Smooth muscle cell of the brain vasculature (primary cell): ENCODE measurements at regions not wholly inside any gene's neighbourhood (a gene's known extent, or its start where the extent isn't known, plus 50 kb on each side); places are given as distances from the start of the nearest gene placed in this dataset.
"Not testable (repeated sequence)": the region's sequence is repeated elsewhere in the genome, so short reads cannot be mapped to it uniquely, and the experiment has no call there.

Experiments
- DNase-seq: peaks from one replicate; pipeline ENCODE4 v3.0.0-alpha.2; 2012; ENCODE audit warnings: low read depth, low spot score

DNA sequence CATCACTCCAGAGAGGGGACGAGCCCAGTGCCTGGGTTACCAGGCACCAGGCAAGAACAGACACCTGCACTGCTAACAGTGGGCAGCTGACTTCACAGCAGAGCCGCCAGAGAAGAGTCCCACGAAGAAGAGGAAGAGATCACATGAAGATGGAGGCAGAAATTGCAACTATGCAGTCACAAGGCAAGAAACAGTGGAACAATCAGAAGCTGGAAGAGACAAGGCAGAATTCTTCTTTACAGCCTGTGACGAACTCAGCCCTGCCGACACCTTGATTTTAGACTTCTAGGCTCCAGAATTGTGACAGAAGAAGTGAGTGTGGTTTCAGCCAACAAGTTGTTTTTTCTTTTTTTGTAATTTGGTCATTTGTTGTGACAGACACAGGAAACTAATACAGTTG, 59.2 kb downstream of the IL12A start:
- no peak for DNase-seq

DNA sequence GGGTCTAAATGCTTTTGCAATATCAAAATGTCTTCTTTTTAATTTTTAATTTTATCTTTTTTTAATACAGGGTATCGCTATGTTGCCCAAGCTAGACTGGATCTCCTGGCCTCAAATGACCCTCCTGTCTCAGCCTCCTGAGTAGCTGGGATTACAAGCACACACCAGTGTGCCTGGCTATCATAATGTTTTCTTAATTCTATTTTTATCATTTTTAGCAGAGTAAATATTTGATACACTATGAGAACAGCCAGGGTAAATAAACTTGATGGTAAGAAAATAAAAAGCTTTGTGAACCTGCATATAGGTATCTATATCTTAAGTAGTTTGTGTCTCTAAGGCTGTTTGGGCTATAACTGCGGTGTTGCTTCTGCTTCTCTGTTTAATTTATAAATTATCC, 60.4 kb downstream of the IL12A start:
- no peak for DNase-seq

DNA sequence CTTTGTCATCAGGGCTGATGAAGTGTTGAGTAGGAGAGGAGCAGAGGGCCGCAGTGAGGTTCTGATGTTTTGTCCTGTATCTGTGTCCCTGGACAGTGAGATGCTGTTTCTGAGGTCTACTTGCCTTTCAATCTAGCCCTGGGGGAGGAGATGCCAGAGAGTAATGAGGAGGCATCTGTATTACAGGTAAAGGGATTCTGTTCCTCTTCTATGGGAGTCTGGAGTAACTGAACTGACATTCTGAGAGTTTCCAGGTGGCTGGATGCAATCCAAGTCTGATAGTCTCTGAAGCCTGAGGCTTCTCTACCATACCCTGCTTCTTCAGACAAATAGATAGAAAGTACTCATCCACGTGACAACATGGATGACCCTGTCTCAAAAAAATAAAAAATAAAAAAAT, 60.9 kb downstream of the IL12A start:
- DNase-seq: no peak

DNA sequence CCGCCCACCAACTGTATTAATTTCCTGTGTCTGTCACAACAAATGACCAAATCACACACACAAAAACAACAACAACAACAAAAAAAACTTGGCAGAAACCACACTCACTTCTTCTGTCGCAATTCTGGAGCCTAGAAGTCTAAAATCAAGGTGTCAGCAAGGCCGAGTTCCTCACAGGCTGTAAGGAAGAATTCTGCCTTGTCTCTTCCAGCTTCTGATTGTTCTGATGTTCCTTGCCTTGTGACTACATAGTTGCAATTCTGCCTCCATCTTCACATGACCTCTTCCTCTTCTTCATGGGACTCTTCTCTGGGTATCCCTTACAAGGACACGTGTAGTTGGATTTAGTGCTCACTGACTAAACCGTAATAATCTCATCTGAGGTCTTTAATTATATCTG, 61.4 kb downstream of the IL12A start:
- DNase-seq: no peak

DNA sequence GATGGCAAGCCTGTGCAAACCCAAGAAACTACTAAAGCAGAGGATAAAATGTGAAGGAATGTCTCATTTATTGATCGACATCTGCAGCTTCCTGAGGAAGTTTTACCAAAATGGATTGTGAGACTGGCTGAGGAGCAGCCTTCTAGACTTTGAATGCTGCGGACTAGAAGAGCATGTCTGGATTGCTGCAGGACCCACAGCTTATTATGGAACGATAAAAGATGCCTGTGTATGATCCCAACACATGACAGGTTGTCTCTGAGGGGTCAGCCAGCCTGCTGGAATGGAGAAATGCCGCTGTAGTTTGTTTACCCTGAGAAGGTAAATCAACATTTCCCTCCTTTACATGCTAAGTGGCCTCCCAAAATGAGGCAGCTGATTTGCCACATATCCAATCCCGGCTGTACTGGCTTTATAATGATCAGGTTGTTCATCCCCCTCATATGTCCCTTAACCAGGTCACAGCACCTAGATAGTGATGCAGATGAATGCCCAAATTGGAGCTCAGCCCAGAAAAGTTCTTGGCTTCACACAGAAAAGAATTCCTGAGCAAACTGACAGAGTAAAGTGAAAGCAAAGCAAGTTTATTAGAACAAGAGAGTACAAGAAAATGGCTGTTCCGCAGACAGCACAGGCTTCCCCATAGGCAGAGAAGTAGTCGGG, 63.9 kb downstream of the IL12A start:
- DNase-seq: no peak

DNA sequence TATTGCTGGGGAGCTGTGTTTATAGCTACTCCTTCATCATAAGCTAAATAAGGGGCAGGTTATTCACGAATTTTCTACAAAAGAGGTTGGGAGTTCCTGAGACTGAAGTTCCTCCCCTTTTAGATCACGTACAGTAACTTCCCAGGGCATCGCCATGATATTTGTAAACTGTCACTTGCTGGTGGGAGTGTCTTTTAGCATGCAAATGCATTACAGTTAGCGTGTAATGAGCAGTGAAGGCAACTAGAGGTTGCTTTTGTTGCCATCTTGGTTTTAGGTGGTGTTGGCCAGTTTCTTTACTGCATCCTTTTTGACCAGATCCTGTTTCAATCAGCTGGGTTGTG, 64.4 kb downstream of the IL12A start:
- DNase-seq: no peak

DNA sequence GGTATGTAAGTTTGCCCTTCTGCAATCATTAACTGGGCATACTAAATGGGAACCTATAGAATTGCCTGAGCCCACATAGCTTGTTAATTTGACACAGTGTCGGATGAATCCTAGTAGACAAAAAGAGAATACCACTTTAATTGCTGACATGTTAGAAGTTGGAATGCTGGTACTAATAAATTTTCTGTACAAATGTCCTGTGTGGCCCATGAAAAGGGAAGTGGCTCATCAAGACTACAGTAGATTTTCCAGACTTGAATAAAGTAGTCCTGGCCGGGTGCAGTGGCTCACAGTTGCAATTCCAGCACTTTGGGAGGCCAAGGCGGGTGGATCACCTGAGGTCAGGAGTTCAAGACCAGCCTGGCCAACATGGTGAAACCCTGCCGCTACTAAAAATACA, 66.2 kb downstream of the IL12A start:
- DNase-seq: not testable (repeated sequence)

DNA sequence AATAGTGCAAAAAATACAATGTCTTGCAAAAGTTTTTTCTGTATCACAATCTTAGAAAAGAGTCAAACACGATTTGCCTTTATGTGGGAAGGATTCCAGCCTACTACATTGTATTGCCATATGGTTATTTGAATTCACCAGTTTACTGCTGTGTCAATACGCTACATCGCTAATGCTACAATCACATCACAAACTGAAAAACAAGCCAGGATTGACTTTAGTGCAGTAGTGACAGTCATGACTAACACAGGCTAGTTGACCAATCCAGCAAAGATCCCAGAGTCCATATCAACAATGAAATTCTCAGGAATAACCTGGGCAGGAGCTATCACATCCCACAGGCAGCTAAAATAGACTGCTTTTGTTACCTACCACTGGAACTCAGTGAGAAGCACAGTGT, 67.0 kb downstream of the IL12A start:
- DNase-seq: no peak

DNA sequence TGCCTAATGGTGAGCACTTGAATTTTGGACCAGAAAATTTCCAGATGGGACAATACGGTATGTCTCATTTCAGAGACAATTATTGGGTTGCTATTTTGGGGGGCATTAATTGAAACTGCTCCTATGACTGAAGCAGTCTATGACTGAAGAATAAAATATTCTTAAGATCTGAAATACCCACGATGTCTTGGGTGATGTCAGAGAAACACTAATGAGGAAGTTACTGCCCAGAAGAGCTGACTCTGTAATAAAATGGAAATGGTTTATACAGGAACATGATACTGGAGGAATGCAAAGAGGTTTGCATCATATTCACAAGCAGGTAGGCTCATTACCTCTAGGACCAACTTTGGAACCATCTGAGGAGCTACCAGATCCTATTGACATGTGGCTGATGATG, 68.7 kb downstream of the IL12A start:
- DNase-seq: no peak

DNA sequence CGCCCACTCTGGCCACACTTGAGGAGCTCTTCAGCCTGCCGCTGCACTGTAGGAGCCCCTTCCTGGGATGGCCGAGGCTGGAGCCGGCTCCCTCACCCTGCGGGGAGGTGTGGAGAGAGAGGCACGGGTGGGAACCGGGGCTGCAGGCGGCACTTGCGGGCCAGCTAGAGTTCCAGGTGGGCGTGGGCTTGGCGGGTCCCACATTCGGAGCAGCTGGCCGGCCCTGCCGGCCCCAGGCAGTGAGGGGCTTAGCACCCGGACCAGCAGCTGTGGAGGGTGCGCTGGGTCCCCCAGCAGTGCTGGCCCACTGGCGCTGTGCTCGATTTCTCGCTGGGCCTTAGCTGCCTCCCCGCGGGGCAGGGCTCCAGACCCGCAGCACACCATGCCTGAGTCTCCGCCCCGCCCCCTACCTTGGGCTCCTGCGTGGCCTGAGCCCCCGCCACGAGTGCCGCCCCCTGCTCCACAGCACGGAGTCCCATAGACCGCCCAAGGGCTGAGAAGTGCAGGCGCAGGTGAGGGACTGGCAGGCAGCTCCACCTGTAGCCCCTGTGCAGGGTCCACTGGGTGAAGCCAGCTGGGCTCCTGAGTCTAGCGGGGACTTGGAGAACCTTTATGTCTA, 71.9 kb downstream of the IL12A start:
- no peak for DNase-seq

DNA sequence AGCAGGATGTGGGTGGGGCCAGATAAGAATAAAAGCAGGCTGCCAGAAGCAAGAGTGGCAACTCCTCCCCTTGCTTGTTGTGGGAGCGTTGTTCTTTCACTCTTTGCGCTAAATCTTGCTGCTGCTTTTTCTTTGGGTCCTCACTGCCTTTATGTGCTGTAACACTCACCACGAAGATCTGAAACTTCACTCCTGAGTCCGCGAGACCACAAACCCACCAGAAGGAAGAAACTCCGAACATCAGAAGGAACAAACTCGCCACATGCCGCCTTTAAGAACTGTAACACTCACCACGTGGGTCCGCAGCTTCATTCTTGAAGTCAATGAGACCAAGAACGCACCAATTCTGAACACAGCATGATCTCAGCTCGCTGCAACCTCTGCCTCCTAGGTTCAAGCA, 72.9 kb downstream of the IL12A start:
- DNase-seq: no peak

DNA sequence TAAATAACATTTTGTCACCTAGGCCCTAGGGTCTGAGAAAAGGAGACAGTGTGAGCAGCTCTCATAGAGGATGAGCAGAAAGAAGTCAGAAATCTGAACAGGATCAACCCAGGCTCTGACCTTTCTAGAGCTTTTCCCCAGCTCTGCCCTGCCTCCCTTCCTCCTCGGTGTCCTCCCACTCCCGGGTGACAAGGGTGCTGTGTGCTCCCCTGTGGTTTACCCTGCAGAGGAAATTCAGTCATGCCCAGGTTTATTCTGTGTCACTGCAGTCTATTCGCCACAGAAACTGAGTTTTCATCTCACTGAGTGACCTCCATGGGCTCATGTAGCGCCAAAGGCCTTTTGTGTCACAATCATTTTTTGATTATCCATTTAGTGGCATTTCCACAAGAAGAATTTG, 76.6 kb downstream of the IL12A start:
- no peak for DNase-seq

DNA sequence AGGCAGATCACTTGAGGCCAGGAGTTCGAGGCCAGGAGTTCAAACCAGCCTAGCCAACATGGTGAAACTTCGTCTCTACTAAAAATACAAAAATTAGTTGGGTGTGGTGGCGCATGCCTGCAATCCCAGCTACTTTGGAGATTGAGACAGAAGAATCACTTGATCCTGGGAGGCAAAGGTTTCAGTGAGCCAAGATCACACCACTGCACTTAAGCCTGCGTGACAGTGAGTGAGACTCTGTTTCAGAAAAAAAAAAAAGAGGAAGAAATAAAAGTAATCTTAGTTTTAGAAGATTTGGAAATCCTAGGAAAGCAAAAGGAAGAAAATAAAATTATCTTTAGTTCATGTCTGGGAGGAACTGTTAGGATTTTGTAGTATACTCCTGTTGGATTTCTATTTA, 77.2 kb downstream of the IL12A start:
- no peak for DNase-seq

DNA sequence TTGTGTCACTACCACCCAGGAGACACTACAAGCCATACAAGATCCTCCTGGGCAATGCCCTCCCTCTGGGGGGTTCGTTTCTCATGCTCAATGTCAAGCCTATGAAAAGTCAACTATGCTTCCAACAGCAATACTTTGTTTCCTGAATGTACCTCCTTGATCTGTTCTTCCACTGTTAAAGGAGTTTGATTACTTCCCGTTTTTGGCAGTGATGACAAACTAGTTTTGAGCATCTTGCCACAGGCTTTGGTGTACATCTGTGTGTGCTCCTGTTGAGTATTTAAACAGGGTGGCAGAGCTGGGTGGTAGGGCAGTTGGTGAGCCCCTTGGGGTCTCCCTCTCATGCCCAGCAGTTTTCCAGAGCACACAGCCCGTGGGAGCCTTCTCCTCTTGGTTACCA, 81.4 kb downstream of the IL12A start:
- DNase-seq: no peak

DNA sequence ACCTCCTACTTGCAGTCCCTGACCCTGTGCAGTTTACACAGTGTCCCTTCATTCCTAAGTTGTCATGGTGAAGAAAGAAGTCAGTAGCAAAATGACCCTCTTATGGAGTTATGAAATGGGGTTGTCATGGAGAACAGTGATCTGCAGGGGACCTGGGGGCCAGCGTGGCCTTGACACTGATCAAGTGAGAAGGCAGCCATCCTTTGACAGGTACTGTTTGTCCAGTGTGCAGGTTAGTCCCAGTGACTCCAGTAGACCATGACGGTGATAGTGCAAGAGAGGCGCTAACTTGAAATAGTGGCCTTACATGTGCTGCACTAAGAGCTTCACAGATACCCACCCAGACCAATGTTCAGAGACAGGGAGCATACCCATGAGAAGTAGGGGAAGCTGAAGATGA, 87.9 kb downstream of the IL12A start:
- DNase-seq: no peak

DNA sequence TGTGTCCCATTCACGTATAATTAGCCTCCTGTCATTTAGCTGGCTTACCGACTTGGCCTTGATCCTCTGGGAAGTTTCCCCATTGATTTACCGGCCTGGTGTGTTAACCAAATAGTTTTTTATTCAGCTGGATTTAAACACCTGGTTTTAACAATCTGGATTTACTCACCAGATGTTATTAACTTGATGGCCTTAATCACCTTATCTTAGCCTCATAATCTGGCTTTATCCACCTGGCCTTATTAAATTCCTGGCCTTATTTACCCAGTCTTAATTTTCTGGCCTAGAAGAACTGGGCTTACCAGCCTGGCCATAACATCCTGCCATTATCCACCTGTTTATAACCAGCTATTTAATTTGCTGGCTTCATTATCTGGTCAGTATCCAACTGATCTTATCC, 89.9 kb downstream of the IL12A start:
- DNase-seq: no peak

DNA sequence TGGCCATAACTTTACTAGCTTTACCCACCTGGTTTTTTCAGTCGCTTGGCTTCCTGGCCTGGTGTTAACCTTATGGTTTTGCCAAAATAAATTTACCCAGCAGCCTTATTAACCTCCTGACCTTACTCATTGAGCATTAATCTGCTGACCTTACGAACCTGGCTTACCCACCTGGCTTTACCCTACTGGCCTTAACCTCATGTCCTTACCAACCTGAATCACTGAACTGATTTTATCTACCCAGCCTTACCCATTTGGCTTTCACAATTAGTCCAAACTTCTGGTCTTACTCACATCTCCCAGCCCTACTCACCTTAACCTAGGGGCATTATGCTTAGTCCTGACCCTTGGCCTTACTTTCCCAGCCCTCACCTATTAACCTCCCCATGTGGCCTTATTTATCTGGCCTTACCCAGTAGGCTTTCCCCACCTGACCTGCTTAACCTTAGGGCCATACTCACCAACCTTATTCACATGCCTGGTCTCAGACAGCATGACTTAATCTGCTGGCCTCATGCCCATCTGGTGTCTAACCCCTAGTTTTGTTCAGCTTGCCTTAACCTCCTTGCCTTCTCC, 93.4 kb downstream of the IL12A start:
- DNase-seq: no peak

DNA sequence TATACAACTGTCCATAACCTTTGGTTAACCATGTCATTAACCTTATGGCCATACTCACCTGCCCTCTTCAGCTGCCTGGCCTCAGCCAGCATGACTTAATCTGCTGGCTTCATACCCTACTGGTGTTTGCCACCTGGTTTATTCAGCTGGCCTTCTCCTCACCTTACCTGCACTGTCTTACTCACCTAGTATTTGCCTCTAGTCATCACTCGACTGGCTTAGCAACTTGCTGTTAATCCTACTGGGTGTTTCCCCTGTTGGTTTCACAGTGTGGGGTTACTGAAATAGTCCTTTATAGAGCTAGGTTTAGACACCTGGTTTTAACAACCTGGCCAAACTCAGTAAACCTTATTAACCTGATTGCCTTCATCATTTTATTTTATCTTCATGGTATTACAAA, 96.4 kb downstream of the IL12A start:
- DNase-seq: no peak

DNA sequence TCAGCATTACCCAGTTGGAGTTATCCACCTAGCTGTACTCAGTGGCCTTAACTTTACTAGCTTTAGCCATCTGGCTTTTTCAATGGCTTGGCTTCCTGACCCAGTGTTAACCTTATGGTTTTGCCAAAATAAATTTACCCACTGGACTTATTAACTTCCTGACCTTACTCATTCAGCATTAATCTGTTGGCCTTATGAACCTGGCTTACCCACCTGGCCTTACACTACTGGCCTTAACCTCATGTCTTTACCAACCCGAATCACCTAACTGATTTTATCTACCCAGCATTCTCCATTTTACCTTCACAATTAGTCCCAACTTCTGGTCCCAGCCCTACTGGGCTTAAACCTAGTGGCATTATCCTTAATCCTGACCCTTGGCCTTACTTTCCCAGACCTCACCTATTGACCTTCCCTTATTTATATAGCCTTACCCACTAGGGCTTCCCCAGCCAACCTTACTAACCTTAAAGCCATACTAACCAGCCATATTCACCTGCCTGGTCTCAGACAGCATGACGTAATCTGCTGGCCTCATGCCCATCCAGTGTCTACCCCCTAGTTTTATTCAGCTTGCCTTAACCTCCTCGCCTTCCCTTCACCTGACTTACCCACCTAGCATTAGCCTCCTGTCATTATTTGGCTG, 100.0 kb downstream of the IL12A start:
- DNase-seq: no peak

DNA sequence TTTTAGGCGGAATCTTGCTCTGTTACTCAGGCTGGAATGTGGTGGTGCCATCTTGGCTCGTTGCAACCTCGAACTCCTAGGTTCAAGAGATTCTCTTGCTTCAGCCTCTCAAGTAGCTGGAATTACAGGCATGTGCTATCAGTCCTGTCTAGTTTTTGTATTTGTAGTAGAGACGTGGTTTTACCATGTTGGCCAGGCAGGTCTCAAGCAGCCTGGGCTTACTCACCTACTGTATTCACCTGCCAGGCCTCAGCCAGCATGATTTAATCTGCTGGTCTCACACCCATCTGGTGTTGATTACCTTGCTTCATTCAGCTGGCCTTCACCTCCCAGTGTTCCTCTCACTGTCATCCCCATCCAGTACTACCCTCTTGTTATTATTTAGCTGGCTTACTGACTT, 102.0 kb downstream of the IL12A start:
- DNase-seq: no peak

DNA sequence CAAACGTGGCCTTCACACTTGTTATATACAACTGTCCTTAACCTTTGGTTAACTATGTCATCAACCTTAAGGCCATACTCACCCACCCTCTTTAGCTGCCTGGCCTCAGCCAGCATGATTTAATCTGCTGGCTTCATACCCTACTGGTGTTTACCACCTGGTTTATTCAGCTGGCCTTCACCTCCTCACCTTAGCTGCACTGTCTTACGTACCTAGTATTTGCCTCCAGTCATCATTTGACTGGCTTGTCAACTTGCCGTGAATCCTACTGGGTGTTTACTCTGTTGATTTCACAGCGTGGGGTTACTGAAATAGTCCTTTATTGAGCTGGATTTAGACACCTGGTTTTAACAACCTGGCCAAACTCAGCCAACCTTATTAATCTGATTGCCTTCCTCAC, 102.8 kb downstream of the IL12A start:
- no peak for DNase-seq

DNA sequence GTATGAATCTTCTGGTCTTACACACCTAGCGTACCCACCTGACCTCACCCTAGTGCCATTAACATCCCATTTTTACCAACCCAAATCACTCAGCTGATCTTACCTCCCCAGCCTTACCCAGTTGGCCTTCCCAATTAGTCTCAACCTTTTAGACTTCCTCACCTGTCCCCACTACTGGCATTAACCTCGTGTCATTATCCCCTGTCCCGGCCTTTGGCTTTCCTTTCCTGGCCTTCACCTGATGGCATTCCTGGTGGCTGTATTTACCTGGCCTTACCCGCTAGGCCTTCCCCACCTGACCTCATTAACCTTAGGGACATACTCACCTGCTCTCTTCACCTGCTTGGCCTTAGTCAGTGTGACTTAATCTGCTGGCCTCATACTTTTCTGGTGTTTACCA, 104.1 kb downstream of the IL12A start:
- no peak for DNase-seq

DNA sequence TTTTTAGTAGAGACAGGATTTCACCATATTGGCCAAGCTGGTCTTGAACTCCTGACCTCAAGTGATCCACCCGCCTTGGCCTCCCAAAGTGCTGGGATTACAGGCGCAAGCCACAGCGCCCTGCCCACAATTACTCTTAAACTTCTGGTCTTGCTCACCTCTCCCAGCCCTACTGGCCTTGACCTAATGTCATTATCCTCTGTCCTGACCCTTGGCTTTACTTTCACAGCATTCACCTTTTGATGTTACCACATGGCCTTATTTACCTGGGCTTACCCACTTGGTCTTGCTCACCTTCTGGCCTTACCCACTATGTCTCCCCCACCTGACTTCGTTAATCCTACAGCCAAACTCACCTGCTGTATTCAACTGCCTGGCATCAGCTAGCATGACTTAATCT, 105.9 kb downstream of the IL12A start:
- no peak for DNase-seq
